ENCODE measurements at regions not wholly inside any gene's neighbourhood (a gene's known extent, or its start where the extent isn't known, plus 50 kb on each side); places are given as distances from the start of the nearest gene placed in this dataset.

DNA sequence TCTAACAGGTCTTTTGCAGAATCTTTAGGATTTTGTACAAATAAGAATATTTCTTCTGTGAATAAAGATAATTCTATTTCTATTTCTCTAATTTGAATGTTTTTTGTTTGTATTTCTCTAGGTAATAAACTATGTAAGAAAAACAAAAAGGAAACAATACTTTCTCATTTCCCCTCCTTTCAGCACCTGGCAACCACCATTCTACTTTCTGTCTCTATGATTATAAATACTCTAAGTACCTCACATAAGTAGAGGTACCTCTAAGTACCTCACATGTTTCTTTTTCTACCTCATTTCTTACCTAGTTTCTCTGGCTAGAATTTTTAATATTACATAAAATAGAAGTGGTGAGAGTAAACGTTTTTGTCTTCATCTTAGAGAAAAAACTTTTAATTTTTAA is 550.0 kb downstream of the EPHA5 start:
- DNase-seq = no peak

DNA sequence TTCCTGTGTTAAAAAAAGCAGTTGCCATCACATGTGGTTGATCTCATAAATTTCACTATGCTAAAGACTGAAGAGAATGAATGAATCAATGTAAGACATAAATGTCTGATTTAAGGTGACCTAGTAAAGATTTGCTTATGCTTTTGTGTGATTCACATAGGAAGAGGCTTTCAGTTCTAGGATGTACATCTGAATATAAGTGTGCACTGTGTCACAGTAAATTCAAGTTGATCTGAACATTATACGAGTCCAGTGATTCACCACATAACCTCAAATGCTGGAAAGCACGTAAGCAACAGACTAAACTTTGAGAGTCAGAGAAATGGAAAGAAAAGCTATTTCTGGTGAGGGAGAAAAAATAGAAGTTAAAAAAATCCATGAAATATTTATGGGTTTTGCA is 567.9 kb downstream of the EPHA5 start:
- no peak for DNase-seq

DNA sequence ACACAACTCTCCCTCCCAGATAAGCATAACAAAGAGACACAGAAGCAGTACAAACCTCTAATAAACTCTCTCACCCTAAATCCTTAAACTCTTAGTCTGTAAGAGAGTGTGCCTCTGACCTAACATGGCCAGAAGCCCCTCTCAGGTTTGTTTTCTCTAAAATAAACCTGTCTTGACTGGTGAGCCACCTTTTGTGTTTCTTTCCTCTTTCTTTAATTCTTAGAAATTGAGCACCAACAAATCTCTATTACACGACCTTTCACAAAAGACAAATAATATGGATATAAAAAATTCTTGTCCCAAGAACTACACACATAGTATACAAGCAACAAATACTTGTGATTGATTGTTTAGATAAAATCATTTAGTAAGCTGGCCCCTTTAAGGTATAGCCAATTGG is 573.7 kb downstream of the EPHA5 start:
- no peak for DNase-seq

DNA sequence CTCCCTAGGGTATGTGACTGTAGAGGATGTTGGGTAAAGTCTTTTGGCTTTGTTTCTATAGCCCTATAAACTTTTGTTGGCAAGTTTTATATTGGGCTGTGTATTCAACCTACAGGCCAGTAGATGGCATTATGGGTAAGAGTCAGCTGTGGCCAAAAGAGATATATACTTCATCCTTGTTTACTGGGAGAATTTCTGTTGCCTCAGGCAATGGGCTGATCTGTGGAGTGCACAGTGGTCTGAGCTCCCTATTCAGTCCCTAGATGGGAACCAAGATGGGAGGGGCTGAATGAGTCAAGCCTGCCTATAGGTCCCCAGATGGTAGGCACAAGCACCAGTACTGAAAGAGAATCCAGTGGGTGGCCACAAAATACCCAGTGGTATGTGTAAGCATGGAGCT is 580.6 kb downstream of the EPHA5 start:
- DNase-seq = no peak

DNA sequence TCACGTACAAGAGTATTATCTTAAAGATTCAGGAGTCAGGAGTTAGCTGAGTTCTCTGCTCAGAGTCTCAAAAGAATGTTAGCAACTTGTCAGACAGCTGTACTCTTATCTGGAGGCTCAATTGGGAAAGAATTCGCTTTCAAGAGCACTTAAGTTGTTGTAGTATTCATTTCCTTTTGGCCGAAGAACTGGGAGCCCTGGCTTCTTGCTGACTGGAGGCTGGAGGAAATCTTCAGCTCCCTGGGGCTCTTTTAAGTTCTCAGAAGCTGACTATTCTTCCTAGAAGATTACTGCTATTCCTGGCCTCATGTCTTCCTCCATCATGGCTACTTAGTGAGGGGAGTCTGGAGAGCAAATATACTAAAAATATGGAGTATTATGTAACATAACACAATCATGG is 587.2 kb downstream of the EPHA5 start:
- no peak for DNase-seq

DNA sequence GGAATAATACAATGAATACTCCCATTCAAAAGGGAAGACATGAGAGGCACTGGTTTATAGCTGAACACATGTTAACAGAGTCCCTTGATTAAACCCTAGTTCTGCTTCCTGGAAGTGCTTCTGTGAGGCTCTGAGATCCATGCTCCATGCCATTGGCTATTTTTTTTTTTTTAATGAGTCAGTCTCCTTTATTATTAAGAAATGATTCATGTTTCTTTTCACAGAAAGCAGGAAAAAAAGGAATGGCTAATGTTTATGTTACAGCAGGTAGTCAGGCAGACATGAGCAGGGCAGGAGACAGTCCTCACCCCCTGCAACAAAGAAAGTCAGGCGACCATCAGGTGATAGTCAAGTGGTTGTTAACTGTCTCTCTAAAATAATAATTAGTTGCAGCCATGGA is 598.7 kb downstream of the EPHA5 start:
- no peak for DNase-seq

DNA sequence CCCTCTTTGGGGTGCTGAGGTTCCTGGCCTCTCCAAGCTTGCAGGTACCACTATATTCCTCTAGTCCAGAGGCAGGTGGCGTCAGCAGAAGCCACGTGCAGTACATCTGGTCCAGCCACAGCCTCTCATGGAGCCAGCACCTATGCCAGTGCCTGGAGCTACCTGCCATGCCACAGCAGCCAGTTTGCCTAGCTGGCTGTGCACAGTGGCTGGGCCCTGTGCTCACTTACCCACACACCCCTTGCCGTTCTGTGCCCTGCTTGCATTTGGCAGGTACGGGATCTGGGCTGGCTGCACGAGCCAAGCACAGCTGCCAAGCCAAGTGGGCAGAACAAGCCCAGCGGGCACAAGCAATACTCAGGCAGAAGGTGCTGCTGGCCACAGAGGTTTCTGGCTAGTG is 601.1 kb downstream of the EPHA5 start:
- DNase-seq = no peak

DNA sequence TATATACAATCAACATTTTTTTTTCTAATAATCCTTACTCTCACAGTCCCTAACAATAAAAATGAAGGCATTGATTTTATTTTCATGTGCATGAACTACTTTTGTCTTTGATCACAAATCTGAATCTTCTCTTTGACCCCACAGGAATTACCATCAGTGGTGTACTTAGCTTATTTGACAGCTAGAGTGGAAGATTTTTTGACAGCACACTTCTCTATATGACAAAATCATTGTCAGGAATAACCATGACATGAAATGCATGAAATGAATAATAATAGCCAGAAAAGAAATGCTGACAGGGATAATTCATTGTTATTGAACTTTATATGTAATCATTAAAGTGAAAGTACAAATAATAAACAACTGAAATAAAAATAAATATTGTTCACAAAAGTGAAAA is 604.2 kb downstream of the EPHA5 start:
- DNase-seq = no peak

DNA sequence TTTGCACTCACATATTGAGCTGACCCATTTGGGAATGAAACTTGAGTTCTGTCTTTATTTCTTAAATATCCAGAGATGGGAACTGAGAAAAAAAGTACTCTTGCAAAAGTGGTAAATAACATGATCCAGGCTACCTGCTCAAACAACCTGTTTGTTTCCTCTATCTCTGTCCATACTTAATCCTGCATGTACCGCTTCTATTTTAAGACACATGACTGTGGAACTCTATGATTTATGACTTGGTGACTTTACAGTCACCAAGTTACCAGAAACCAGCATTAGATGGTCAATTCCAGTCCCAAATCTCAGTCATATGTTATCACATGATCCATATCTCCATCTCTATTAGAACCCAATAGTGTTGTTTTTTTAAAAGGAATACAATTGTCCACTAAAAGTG is 606.7 kb downstream of the EPHA5 start:
- DNase-seq = no peak

DNA sequence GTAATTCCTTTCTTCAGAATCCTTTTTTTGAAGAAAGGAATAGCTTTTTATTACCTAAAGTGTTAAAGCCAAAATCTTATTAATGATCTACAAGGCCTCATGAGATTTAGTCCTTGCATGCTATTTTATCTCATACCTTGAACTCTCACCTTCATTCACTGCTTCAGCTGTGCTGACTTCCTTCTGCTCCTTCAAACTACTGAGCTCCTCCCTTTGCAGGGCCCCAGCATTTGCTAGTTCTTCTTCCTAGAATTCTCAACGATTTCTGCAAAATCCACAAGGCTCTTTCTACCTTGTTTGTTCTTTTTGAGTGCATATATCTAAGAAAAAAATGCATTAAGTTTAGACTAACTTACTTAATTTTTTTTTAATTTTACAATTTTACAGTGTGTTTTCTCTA is 619.5 kb downstream of the EPHA5 start:
- no peak for DNase-seq

DNA sequence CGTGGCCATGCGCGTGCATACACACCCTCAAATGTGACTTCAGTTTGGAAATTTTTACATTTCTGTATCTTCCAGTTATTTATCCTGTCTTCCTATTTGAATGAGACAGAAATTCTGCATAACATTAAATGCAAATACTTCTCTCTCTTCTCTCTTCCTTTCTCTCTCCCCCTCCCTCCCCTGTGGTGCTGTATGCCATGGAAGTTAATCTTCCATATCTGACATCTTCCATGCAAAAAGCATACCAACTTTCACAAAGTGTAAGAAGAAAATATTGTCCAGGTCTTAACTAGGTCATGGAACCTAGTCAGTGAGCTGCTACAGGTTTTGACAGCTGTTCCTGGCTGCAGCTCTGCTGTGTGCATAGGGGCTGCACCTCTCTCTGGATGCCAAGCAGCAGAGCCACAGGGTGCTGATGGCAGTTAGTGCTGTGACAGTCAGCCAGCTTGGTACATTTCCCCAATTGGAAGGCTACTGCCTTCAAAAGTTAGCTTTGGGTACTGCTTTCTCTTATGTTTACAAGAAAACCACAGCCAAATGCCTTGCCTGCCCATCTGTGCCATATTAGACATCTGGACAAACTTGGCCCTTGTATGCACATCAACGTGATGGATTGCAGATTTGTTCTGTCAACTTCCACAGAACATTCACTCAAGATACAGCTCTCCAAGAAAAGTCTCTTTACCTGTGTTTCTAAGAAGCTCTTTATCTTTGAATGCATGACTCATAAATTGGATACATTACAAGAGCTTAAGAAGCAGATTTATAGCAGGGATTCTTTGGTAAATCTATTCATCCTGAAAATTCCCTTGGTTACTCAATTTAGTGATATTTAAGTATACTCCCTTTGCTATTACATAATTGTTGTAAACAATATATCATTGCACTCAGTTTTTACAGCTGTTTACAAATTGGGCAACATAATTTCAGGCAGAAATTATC is 623.8 kb downstream of the EPHA5 start:
- no peak for DNase-seq

DNA sequence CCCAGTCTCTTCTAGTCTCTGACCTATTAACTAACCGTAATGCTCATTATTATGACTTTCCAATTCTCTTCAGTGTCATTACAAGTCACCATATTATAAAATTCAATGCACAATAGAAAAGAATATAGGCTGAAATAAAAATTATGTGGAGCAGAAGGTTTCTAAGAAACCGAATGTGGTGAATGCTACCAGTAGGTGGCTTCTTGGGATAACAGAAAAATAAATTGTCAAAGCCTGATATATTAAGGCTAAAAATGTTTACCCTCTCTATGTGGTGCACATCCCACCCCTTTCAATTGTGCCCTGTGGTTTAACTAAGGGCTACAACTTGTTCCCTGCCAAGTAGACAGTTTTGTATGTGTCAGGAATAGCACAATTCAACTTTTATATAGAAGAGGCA is 624.6 kb upstream of the TECRL start:
- DNase-seq = no peak

DNA sequence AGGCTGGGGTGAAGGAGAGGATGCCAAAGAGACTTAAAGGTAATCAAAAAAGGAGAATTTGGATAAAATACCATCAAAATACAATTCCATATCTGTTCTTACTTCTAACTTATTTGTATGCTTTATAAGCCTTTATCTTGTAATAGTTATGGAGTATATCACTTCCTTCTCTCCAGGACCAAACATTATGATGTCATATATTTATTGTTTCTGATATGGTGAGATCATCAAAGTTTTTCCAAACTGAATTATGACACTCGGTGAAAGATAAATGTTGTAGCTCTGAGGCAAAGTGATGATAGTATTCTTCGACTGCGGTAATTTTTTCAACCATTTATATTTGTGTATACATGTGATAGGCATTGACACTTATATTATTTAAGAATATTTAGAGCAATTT is 619.3 kb upstream of the TECRL start:
- no peak for DNase-seq

DNA sequence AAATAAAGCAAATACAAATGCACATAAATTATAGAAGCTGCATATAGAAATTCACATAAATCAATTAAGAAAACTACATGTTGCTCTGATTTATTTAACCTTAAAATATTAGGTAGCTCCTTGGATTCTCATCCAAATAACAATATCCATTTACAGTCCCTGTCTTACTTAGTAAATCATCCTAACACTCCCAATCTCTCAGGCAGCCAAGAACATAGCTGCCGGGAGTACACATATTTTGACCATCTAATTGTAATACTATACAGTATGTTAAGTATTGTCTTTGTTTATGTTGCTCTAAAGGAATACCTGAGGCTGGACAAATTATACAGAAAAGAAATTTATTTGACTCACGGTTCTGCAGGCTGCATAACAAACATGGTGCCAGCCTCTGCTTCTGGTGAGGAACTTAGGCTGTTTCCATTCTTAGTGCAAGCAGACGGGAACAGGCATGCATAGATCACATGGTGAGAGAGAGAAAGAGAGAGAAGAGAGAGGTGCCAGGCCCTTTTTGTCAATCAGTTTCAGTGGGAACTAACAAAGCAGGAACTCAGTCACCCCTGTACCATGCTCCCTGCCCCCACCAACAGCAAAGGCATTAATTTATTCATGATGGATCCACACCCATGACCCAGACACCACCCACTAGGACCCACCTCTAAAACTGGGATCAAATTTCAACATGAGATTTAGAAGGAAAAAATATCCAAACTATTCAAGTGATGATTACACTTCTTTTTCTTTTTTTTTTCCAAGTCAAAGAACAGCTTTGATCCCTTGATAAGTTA is 614.8 kb upstream of the TECRL start:
- DNase-seq = no peak

DNA sequence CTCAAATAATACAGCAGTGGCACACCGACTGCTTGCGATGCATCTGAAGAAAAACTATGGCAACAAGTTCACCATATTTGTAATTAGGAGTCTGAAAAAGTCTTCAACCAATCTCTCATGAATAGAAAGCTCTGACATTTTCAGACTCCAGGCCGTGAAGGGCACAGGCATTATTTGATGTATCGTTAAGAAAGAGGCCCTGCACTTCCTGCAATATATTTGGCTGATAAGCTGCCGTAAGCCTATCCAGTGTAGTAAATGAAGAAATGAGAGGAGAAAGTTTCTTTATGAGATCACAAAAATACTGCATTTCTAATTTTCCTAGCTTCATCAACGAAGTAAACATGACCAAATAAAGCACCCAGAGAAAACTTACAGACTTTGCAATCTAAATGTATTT is 613.8 kb upstream of the TECRL start:
- DNase-seq = no peak

DNA sequence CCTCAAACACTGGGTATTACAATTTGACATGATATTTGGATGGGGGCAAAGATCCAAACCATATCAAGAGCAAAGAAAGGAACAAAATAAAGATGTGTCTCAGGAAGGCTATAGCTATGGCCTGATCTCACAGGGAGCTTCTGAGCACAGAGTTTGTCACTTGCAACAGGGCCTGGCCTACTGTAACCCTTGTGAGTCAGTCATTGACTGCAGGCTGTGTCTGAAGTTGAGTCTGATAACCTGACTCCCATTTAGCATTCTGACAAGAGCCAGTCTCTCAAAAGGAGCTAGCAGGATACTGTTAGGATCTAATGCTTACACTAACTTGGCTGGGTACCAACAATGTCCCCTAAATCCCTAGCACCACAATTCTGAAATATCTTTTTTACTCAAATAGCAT is 612.5 kb upstream of the TECRL start:
- no peak for DNase-seq

DNA sequence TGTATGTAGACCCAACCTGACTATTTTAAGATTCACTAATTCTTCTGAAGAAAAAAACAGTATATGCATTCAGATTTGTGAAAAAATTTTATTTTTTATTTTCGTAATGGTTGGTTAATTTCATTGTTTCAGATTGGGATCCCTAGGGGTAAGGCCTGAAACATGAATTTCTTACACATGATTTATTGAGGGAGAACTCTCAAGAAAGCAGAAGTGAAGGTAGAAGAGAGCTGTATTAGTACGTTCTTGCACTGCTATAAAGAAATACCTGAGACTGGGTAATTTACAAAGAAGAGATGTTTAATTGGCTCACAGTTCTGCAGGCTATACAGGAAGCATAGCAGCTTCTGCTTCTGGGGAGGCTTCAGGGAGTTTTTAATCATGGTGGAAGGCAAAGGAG is 611.9 kb upstream of the TECRL start:
- no peak for DNase-seq

DNA sequence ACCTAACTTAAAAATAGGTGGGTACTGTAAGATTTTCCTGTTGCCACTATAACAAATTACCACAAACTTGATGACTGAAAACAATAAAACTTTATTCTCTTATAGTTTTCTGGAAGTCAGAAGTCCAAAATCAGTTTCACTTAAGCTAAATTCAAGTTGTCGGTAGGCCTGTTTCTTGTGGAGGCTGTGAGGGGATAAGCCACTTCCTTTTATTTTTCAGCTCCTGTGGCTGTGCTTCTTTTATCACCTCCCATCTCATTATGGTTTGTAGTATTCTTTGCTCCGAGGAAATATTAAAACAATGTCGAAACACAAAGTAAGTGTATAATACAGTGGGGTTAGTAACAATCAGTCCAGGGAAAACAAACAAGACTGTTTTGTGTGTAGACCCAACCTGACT is 610.5 kb upstream of the TECRL start:
- DNase-seq = no peak

DNA sequence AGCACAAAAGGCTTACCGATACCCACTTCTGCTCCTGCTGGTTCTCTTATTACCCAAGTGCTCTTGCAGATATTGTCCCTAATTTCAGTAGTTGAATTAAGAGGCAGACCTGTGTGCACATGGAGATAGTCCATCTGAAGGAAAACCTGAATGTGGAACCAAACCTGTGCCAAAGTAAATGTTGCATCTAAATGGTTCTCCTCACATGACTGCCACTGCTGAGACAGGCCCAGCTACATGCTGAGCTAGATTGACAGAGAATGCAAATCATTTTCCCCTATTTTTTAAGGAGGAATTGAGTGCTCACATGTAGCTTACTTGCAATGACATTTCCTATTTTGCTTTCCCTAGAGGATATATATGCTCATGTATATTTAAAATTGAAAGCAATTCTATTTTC is 609.1 kb upstream of the TECRL start:
- DNase-seq = no peak

DNA sequence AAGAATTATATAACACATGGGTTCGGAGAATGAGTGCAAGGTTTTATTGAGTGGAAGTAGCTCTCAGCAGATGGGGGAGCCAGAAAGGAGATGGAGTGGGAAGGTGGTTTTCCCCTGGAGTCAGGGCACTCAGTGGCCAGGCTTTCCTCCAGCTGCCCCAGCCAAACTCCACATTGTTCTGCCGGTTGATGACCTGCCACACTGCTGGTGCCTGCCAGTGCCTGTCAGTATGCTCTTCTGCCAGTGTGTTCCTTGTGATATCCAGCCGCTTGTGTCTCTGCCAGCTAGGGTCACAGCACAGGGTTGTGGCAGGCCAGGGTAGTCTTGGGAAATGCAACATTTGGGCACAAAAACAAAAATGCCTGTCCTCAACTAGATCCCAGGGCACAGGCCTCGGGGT is 604.8 kb upstream of the TECRL start:
- DNase-seq = no peak

DNA sequence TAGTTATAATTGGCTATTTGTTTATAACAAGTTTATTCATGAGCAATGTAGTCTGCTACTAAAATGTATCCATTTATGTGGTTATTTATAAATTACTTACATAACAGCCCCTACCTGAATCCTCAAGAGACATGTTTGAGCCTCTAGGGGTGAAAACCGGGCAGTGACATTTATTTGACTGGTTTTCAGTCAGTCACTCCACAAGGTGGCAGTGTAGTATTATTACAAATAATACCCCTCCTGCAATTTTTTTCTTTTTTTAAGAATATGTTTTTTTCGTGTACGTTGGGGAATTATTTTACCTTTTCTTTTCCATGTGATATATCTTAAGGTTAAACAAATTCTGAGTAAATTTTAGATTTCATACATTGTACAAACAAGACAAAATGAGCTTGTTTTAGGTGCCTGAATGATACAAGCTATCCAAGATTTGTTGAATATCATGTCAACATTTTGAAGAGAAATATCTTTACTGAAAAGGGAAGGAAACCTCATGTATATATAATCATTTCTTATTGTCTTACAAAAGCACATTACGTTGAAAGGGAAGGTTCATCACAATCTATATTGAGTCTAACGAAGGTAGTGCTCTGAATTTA is 598.7 kb upstream of the TECRL start:
- peak; percentile 40 for DNase-seq

DNA sequence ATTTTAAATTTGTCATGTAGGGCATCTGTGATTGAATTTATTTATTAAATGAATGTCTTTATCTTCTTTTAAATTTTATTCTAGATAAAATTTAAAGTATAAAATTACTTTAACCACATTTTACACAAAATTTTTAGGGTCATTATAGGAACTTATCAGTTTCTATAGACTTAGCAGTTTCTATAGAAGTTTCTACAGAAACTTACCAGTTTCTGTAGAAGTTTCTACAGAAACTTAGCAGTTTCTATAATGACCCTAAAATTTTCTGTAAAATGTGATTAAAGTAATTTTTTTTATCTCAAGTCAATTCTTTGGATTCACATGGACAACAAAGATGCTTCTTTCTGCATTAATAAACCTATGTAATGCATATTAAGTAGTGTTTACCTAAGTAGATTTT is 565.9 kb upstream of the TECRL start:
- no peak for DNase-seq

DNA sequence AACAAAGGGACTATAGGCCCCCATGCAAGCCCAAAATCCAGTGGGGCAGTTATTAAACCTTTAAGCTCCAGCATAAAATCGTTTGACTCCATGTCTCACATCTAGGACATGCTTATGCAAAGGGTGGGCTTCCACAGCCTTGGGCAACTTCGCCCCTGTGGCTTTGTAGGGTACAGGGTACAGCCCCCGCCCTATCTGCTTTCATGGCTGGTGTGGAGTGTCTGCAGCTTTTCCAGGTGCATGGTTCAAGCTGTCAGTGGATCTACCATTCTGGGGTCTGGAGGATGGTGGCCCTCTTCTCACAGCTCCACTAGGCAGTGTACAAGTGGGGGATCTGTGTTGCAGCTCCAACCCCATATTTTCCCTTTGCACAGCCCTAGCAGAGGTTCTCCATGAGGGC is 559.8 kb upstream of the TECRL start:
- DNase-seq = no peak

DNA sequence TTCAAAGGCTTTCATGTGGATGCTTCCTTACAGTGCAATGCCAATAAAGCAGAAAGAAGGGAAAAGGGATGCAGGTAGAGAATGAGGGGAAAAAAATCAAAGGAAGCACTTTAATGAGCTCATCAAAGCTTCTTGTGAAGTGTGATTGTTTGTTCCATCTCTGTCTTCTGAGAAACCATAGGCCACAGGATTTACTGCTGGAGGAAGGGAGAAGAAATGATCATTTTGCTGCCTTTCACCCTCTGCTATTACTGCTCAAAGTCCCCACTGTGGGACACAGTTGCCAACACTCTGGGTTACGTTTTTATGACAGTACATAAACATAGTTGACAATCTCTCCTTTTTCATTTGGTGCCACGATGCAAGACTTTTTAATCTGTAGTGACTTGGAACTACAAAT is 558.0 kb upstream of the TECRL start:
- DNase-seq = no peak

Data from SHP77 treated with DMSO at 0.1 percent for 48 hours (cell line).